ENCODE measurements at regions not wholly inside any gene's neighbourhood (a gene's known extent, or its start where the extent isn't known, plus 50 kb on each side); places are given as distances from the start of the nearest gene placed in this dataset.

- intact Hi-C loops (cut with micrococcal nuclease), result no loop called here
Observed at GRCh38 chr5:4216142-4216541, 620.5 kb downstream of the IRX1 start.

- intact Hi-C loops (cut with micrococcal nuclease), result no loop called here
Observed at GRCh38 chr5:4220016-4220415, 624.4 kb downstream of the IRX1 start.

- intact Hi-C loops (cut with micrococcal nuclease), result no loop called here
Observed at GRCh38 chr5:4221048-4221447, 625.4 kb downstream of the IRX1 start.

GRCh38 chr5:4222147-4222546, 626.5 kb downstream of the IRX1 start:
- intact Hi-C loops (cut with micrococcal nuclease), result no loop called here

- intact Hi-C loops (cut with micrococcal nuclease), result no loop called here
Observed at GRCh38 chr5:4222821-4223220, 627.2 kb downstream of the IRX1 start.

- intact Hi-C loops (cut with micrococcal nuclease), result no loop called here
Observed at GRCh38 chr5:4225741-4226140, 630.1 kb downstream of the IRX1 start.

GRCh38 chr5:4226565-4226964, 630.9 kb downstream of the IRX1 start:
- intact Hi-C loops (cut with micrococcal nuclease), result no loop called here

- intact Hi-C loops (cut with micrococcal nuclease), result no loop called here
Observed at GRCh38 chr5:4228708-4229107, 633.1 kb downstream of the IRX1 start.

GRCh38 chr5:4229414-4230292, 634.0 kb downstream of the IRX1 start:
- intact Hi-C loops (cut with micrococcal nuclease), result no loop called here

- intact Hi-C loops (cut with micrococcal nuclease), result no loop called here
Observed at GRCh38 chr5:4230471-4230785, 634.8 kb downstream of the IRX1 start.

GRCh38 chr5:4230786-4231641, 635.4 kb downstream of the IRX1 start:
- intact Hi-C loops (cut with micrococcal nuclease), result no loop called here

- intact Hi-C loops (cut with micrococcal nuclease), result no loop called here
Observed at GRCh38 chr5:4232084-4232483, 636.5 kb downstream of the IRX1 start.

GRCh38 chr5:4233671-4234070, 638.0 kb downstream of the IRX1 start:
- intact Hi-C loops (cut with micrococcal nuclease), result no loop called here

- intact Hi-C loops (cut with micrococcal nuclease), result no loop called here
Observed at GRCh38 chr5:4243479-4244264, 648.0 kb downstream of the IRX1 start.

- intact Hi-C loops (cut with micrococcal nuclease), result no loop called here
Observed at GRCh38 chr5:4244306-4244705, 648.7 kb downstream of the IRX1 start.

- intact Hi-C loops (cut with micrococcal nuclease), result no loop called here
Observed at GRCh38 chr5:4245076-4245475, 649.4 kb downstream of the IRX1 start.

- intact Hi-C loops (cut with micrococcal nuclease), result no loop called here
Observed at GRCh38 chr5:4245511-4245910, 649.9 kb downstream of the IRX1 start.

GRCh38 chr5:4246447-4246846, 650.8 kb downstream of the IRX1 start:
- intact Hi-C loops (cut with micrococcal nuclease), result no loop called here

GRCh38 chr5:4250254-4250653, 654.6 kb downstream of the IRX1 start:
- intact Hi-C loops (cut with micrococcal nuclease), result no loop called here

- intact Hi-C loops (cut with micrococcal nuclease), result no loop called here
Observed at GRCh38 chr5:4252385-4252784, 656.8 kb downstream of the IRX1 start.

- intact Hi-C loops (cut with micrococcal nuclease), result no loop called here
Observed at GRCh38 chr5:4254736-4255135, 659.1 kb downstream of the IRX1 start.

GRCh38 chr5:4255441-4255840, 659.8 kb downstream of the IRX1 start:
- intact Hi-C loops (cut with micrococcal nuclease), result no loop called here
